ENCODE measurements at regions not wholly inside any gene's neighbourhood (a gene's known extent, or its start where the extent isn't known, plus 50 kb on each side); places are given as distances from the start of the nearest gene placed in this dataset.

GRCh38 chr14:22088614-22089342 lies 415.2 kb upstream of the OR4E1 start:
- no peak for DNase-seq (ENCODE audit: low read depth in 3 of 3, low spot score in 2 of 3)

GRCh38 chr14:22086131-22086530 lies 412.5 kb upstream of the OR4E1 start:
- no peak for DNase-seq (ENCODE audit: low read depth in 3 of 3, low spot score in 2 of 3)

GRCh38 chr14:22084393-22085281 lies 411.0 kb upstream of the OR4E1 start:
- DNase-seq (ENCODE audit: low read depth in 3 of 3, low spot score in 2 of 3), result peak in 1 of 3 donors; percentile 32

- no peak for DNase-seq (ENCODE audit: low read depth in 3 of 3, low spot score in 2 of 3)
These were observed 407.7 kb upstream of the OR4E1 start for GRCh38 chr14:22081337-22081736.

GRCh38 chr14:22079766-22080165 lies 406.1 kb upstream of the OR4E1 start:
- no peak for DNase-seq (ENCODE audit: low read depth in 3 of 3, low spot score in 2 of 3)

GRCh38 chr14:22073801-22074200 lies 400.2 kb upstream of the OR4E1 start:
- no peak for DNase-seq (ENCODE audit: low read depth in 3 of 3, low spot score in 2 of 3)

- DNase-seq (ENCODE audit: low read depth in 3 of 3, low spot score in 2 of 3), result no peak
These were observed 397.4 kb upstream of the OR4E1 start for GRCh38 chr14:22071006-22071405.

- DNase-seq (ENCODE audit: low read depth in 3 of 3, low spot score in 2 of 3), result no peak
These were observed 396.7 kb upstream of the OR4E1 start for GRCh38 chr14:22070119-22070982.

GRCh38 chr14:22065347-22065746 lies 391.7 kb upstream of the OR4E1 start:
- DNase-seq (ENCODE audit: low read depth in 3 of 3, low spot score in 2 of 3), result no peak

GRCh38 chr14:22059201-22059600 lies 385.6 kb upstream of the OR4E1 start:
- DNase-seq (ENCODE audit: low read depth in 3 of 3, low spot score in 2 of 3), result no peak

GRCh38 chr14:22052795-22053194 lies 379.2 kb upstream of the OR4E1 start:
- DNase-seq (ENCODE audit: low read depth in 3 of 3, low spot score in 2 of 3), result no peak

- peak in 2 of 3 donors; percentile 17 to 26 for DNase-seq (ENCODE audit: low read depth in 3 of 3, low spot score in 2 of 3)
These were observed 373.5 kb upstream of the OR4E1 start for GRCh38 chr14:22047115-22047514.

GRCh38 chr14:22046063-22046462 lies 372.4 kb upstream of the OR4E1 start:
- DNase-seq (ENCODE audit: low read depth in 3 of 3, low spot score in 2 of 3), result no peak

- DNase-seq (ENCODE audit: low read depth in 3 of 3, low spot score in 2 of 3), result no peak
These were observed 370.6 kb upstream of the OR4E1 start for GRCh38 chr14:22044193-22044592.

- DNase-seq (ENCODE audit: low read depth in 3 of 3, low spot score in 2 of 3), result no peak
These were observed 367.1 kb upstream of the OR4E1 start for GRCh38 chr14:22040781-22041125.

GRCh38 chr14:22039938-22040780 lies 366.5 kb upstream of the OR4E1 start:
- no peak for DNase-seq (ENCODE audit: low read depth in 3 of 3, low spot score in 2 of 3)

- no peak for DNase-seq (ENCODE audit: low read depth in 3 of 3, low spot score in 2 of 3)
These were observed 363.1 kb upstream of the OR4E1 start for GRCh38 chr14:22036541-22037239.

- no peak for DNase-seq (ENCODE audit: low read depth in 3 of 3, low spot score in 2 of 3)
These were observed 352.9 kb upstream of the OR4E1 start for GRCh38 chr14:22026527-22026926.

- DNase-seq (ENCODE audit: low read depth in 3 of 3, low spot score in 2 of 3), result no peak
These were observed 352.3 kb upstream of the OR4E1 start for GRCh38 chr14:22025879-22026278.

- DNase-seq (ENCODE audit: low read depth in 3 of 3, low spot score in 2 of 3), result no peak
These were observed 350.5 kb upstream of the OR4E1 start for GRCh38 chr14:22024137-22024536.

Measured in right renal cortex interstitium (tissue), 3 donors.